ENCODE measurements at regions not wholly inside any gene's neighbourhood (a gene's known extent, or its start where the extent isn't known, plus 50 kb on each side); places are given as distances from the start of the nearest gene placed in this dataset.

- Histone ChIP-seq H3K9me3 (replicated peaks; ENCODE audit: insufficient read depth, low read length) (no peaks in the 10 kb centered on the region), H3K79me2 (ENCODE audit: low read length) (no peaks in the 10 kb centered on the region), H3K4me3 (ENCODE audit: low read length) (no peak overlapping the region), H3K4me1 (ENCODE audit: low read length) (peaks cover 15% of the 10 kb centered on the region), H2AFZ (ENCODE audit: low read length) (peak overlapping the region; percentile 33; the same call in 1 of the 2 replicates), H3K36me3 (replicated peaks; ENCODE audit: insufficient read depth, low read length) (no peaks in the 10 kb centered on the region), H3F3A (ENCODE audit: insufficient read depth, low read length) (no peaks in the 10 kb centered on the region), H3K9ac (ENCODE audit: low read length) (no peak overlapping the region), H3K9me2 (replicated peaks; ENCODE audit: insufficient read depth, low read length) (no peaks in the 10 kb centered on the region), H3K27ac (ENCODE audit: low read length) (no peak overlapping the region), H3K27me3 (replicated peaks; ENCODE audit: insufficient read depth, low read length) (no peaks in the 10 kb centered on the region), H4K20me1 (ENCODE audit: insufficient read depth, low read length) (no peaks in the 10 kb centered on the region), H3K4me2 (ENCODE audit: low read depth, low read length) (peak overlapping the region; percentile 5; the same call in 1 of the 2 replicates)
- DNase-seq = peak; percentile 71
- TF ChIP-seq EZH2 (optimal IDR thresholded peaks at IDR 0.05; ENCODE audit: low read depth, low read length) = no peak
- no peak for TF ChIP-seq CTCF (IDR thresholded peaks at IDR 0.05; ENCODE audit: low read length)
- no peak for TF ChIP-seq EZH2phosphoT487 (IDR thresholded peaks at IDR 0.05; ENCODE audit: low read length)
These were observed 152.4 kb downstream of the LRRC70 start for GRCh38 chr5:62731022-62731421.

DNA sequence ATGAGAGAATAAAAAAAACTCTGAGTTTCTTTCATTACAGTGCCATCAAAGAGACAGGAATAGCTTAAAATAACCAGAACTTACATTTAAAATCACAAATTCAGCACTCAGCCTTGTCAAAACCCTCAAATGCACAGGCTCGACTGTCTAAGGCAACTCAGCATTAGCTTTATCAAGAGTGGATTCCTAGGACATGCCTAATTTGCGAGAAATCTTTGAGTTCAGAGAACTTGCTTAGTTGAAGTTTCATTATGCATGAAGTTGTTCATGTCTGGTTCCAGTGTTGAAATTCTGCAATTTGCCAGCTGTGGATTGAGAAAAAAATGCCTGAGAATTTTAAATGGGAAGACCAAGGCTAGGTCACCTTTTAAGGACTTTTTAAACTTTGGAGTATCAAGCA lies 151.1 kb downstream of the LRRC70 start:
- no peaks in the 10 kb centered on the region for H3K27me3 ChIP-seq (replicated peaks; ENCODE audit: insufficient read depth, low read length)
- H3K9ac ChIP-seq (ENCODE audit: low read length) = no peak overlapping the region
- H3K4me2 ChIP-seq (ENCODE audit: low read depth, low read length) = no peak overlapping the region
- no peak for DNase-seq
- H3K4me1 ChIP-seq (ENCODE audit: low read length) = peaks cover 15% of the 10 kb centered on the region
- no peaks in the 10 kb centered on the region for H3K79me2 ChIP-seq (ENCODE audit: low read length)
- H3K9me2 ChIP-seq (replicated peaks; ENCODE audit: insufficient read depth, low read length) = no peaks in the 10 kb centered on the region
- no peaks in the 10 kb centered on the region for H3K36me3 ChIP-seq (replicated peaks; ENCODE audit: insufficient read depth, low read length)
- TF ChIP-seq EZH2phosphoT487 (IDR thresholded peaks at IDR 0.05; ENCODE audit: low read length) (no peak), EZH2 (optimal IDR thresholded peaks at IDR 0.05; ENCODE audit: low read depth, low read length) (no peak), CTCF (IDR thresholded peaks at IDR 0.05; ENCODE audit: low read length) (no peak)
- no peak overlapping the region for H2AFZ ChIP-seq (ENCODE audit: low read length)
- no peak overlapping the region for H3K4me3 ChIP-seq (ENCODE audit: low read length)
- H3F3A ChIP-seq (ENCODE audit: insufficient read depth, low read length) = no peaks in the 10 kb centered on the region
- no peaks in the 10 kb centered on the region for H4K20me1 ChIP-seq (ENCODE audit: insufficient read depth, low read length)
- H3K27ac ChIP-seq (ENCODE audit: low read length) = no peak overlapping the region
- no peaks in the 10 kb centered on the region for H3K9me3 ChIP-seq (replicated peaks; ENCODE audit: insufficient read depth, low read length)

DNA sequence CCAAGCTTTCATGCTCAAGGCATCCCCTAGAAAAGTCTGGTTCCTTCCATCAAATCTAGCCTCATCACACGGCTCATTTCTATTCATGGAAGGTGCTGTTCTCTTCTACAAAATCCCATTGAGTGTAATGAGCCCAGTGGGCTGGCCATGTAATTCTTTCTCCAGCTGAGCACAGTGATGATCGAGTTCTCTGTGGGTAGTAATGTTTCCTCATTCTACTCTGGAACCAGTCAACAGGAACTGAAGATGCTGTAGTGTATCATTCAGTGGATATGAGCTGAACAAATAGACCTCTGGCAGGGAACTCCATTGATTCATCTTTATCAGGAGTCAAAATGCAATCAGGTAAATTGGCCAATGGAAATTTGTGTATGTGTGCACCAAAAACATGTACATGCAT lies 149.2 kb downstream of the LRRC70 start:
- H3K79me2 ChIP-seq (ENCODE audit: low read length) = no peaks in the 10 kb centered on the region
- H3K27ac ChIP-seq (ENCODE audit: low read length) = no peak overlapping the region
- no peak overlapping the region for H3K4me2 ChIP-seq (ENCODE audit: low read depth, low read length)
- H3K4me1 ChIP-seq (ENCODE audit: low read length) = peaks cover 15% of the 10 kb centered on the region
- no peaks in the 10 kb centered on the region for H3K36me3 ChIP-seq (replicated peaks; ENCODE audit: insufficient read depth, low read length)
- H2AFZ ChIP-seq (ENCODE audit: low read length) = no peak overlapping the region
- no peak overlapping the region for H3K9ac ChIP-seq (ENCODE audit: low read length)
- no peak for TF ChIP-seq EZH2phosphoT487 (IDR thresholded peaks at IDR 0.05; ENCODE audit: low read length)
- TF ChIP-seq CTCF (IDR thresholded peaks at IDR 0.05; ENCODE audit: low read length) = no peak
- TF ChIP-seq EZH2 (optimal IDR thresholded peaks at IDR 0.05; ENCODE audit: low read depth, low read length) = no peak
- H3K9me2 ChIP-seq (replicated peaks; ENCODE audit: insufficient read depth, low read length) = no peaks in the 10 kb centered on the region
- H3K9me3 ChIP-seq (replicated peaks; ENCODE audit: insufficient read depth, low read length) = no peaks in the 10 kb centered on the region
- no peaks in the 10 kb centered on the region for H3K27me3 ChIP-seq (replicated peaks; ENCODE audit: insufficient read depth, low read length)
- H3K4me3 ChIP-seq (ENCODE audit: low read length) = no peak overlapping the region
- no peaks in the 10 kb centered on the region for H3F3A ChIP-seq (ENCODE audit: insufficient read depth, low read length)
- no peaks in the 10 kb centered on the region for H4K20me1 ChIP-seq (ENCODE audit: insufficient read depth, low read length)
- DNase-seq = no peak
